ENCODE measurements at regions not wholly inside any gene's neighbourhood (a gene's known extent, or its start where the extent isn't known, plus 50 kb on each side); places are given as distances from the start of the nearest gene placed in this dataset.

GRCh38 chr6:88294702-88295101, 128.6 kb upstream of the CNR1 start:
- Mint-ChIP-seq H3K36me3 (ENCODE audit: low read depth, unreplicated experiment) (no peaks in the 10 kb centered on the region), H3K4me3 (ENCODE audit: unreplicated experiment) (no peak overlapping the region), H3K9me3 (ENCODE audit: unreplicated experiment) (no peaks in the 10 kb centered on the region), H3K27me3 (ENCODE audit: unreplicated experiment) (no peaks in the 10 kb centered on the region), H3K27ac (ENCODE audit: unreplicated experiment) (no peak overlapping the region), H3K4me1 (ENCODE audit: unreplicated experiment) (no peaks in the 10 kb centered on the region)
- no peak for TF ChIP-seq CTCF (IDR thresholded peaks at IDR 0.05; ENCODE audit: unreplicated experiment)
- no peak for DNase-seq (ENCODE audit: low spot score)

GRCh38 chr6:88290411-88290810, 124.3 kb upstream of the CNR1 start:
- Mint-ChIP-seq H3K4me1 (ENCODE audit: unreplicated experiment) (no peaks in the 10 kb centered on the region), H3K9me3 (ENCODE audit: unreplicated experiment) (peaks cover 5% of the 10 kb centered on the region), H3K36me3 (ENCODE audit: low read depth, unreplicated experiment) (no peaks in the 10 kb centered on the region), H3K27me3 (ENCODE audit: unreplicated experiment) (no peaks in the 10 kb centered on the region), H3K27ac (ENCODE audit: unreplicated experiment) (no peak overlapping the region), H3K4me3 (ENCODE audit: unreplicated experiment) (no peak overlapping the region)
- TF ChIP-seq CTCF (IDR thresholded peaks at IDR 0.05; ENCODE audit: unreplicated experiment) = no peak
- DNase-seq (ENCODE audit: low spot score) = no peak

- H3K27ac Mint-ChIP-seq (ENCODE audit: unreplicated experiment) = no peak overlapping the region
- H3K36me3 Mint-ChIP-seq (ENCODE audit: low read depth, unreplicated experiment) = no peaks in the 10 kb centered on the region
- DNase-seq (ENCODE audit: low spot score) = no peak
- peaks cover 5% of the 10 kb centered on the region for H3K9me3 Mint-ChIP-seq (ENCODE audit: unreplicated experiment)
- no peaks in the 10 kb centered on the region for H3K27me3 Mint-ChIP-seq (ENCODE audit: unreplicated experiment)
- TF ChIP-seq CTCF (IDR thresholded peaks at IDR 0.05; ENCODE audit: unreplicated experiment) = no peak
- no peak overlapping the region for H3K4me3 Mint-ChIP-seq (ENCODE audit: unreplicated experiment)
- H3K4me1 Mint-ChIP-seq (ENCODE audit: unreplicated experiment) = no peaks in the 10 kb centered on the region
These were observed 121.5 kb upstream of the CNR1 start for GRCh38 chr6:88287696-88288095.

- H3K4me3 Mint-ChIP-seq (ENCODE audit: unreplicated experiment) = no peak overlapping the region
- no peak for DNase-seq (ENCODE audit: low spot score)
- no peaks in the 10 kb centered on the region for H3K36me3 Mint-ChIP-seq (ENCODE audit: low read depth, unreplicated experiment)
- no peaks in the 10 kb centered on the region for H3K27me3 Mint-ChIP-seq (ENCODE audit: unreplicated experiment)
- H3K4me1 Mint-ChIP-seq (ENCODE audit: unreplicated experiment) = no peaks in the 10 kb centered on the region
- H3K27ac Mint-ChIP-seq (ENCODE audit: unreplicated experiment) = no peak overlapping the region
- no peak for TF ChIP-seq CTCF (IDR thresholded peaks at IDR 0.05; ENCODE audit: unreplicated experiment)
- H3K9me3 Mint-ChIP-seq (ENCODE audit: unreplicated experiment) = no peaks in the 10 kb centered on the region
These were observed 110.2 kb upstream of the CNR1 start for GRCh38 chr6:88276331-88276730.

- Mint-ChIP-seq H3K4me3 (ENCODE audit: unreplicated experiment) (no peak overlapping the region), H3K4me1 (ENCODE audit: unreplicated experiment) (no peaks in the 10 kb centered on the region), H3K27ac (ENCODE audit: unreplicated experiment) (no peak overlapping the region), H3K27me3 (ENCODE audit: unreplicated experiment) (peaks cover 2% of the 10 kb centered on the region), H3K36me3 (ENCODE audit: low read depth, unreplicated experiment) (no peaks in the 10 kb centered on the region), H3K9me3 (ENCODE audit: unreplicated experiment) (no peaks in the 10 kb centered on the region)
- no peak for DNase-seq (ENCODE audit: low spot score)
- no peak for TF ChIP-seq CTCF (IDR thresholded peaks at IDR 0.05; ENCODE audit: unreplicated experiment)
These were observed 102.4 kb upstream of the CNR1 start for GRCh38 chr6:88268508-88268907.

Data from endothelial cell (in vitro differentiated cells).